IPS DF 6.9 (cell line): ENCODE measurements at regions not wholly inside any gene's neighbourhood (a gene's known extent, or its start where the extent isn't known, plus 50 kb on each side); places are given as distances from the start of the nearest gene placed in this dataset.
"Not testable (repeated sequence)": the region's sequence is repeated elsewhere in the genome, so short reads cannot be mapped to it uniquely, and the experiment has no call there.

Source experiments
- DNase-seq: peaks from one replicate; pipeline ENCODE4 v3.0.0-alpha.2; 2013; ENCODE audit warnings: low read depth, low spot score
- H3K27ac ChIP-seq: one replicate; pipeline ENCODE4 v1.5.1; 2013; ENCODE audit warnings: low read length, control low read depth
- H3K27me3 ChIP-seq: 2 replicates; pipeline ENCODE4 v1.6.1; 2013; ENCODE audit warnings: mild to moderate bottlenecking, low read length; ENCODE audit not compliant: control insufficient read depth, insufficient read depth
- H3K36me3 ChIP-seq: 2 replicates; pipeline ENCODE4 v1.6.1; 2013; ENCODE audit warnings: low read length; ENCODE audit not compliant: control insufficient read depth, insufficient read depth
- H3K4me1 ChIP-seq: 2 replicates; pipeline ENCODE4 v1.6.1; 2013; ENCODE audit warnings: low read length; ENCODE audit not compliant: control insufficient read depth, insufficient read depth
- H3K4me3 ChIP-seq: 2 replicates; pipeline ENCODE4 v1.5.1; 2013; ENCODE audit warnings: mild to moderate bottlenecking, low read length
- H3K9me3 ChIP-seq: 2 replicates; pipeline ENCODE4 v1.6.1; 2013; ENCODE audit warnings: low read length, inconsistent platforms; ENCODE audit not compliant: control insufficient read depth, insufficient read depth
- WGBS: extraction: QIAGEN DNeasy Blood & Tissue Kit; methylation state at CpG from one replicate; pipeline ENCODE4 v1.1.7; 2013; ENCODE audit warnings: mixed read lengths, missing lambda C conversion rate; ENCODE audit not compliant: insufficient read length, insufficient coverage; 5-methylcytosine and 5-hydroxymethylcytosine counted together

- DNase-seq = no peak
- Histone ChIP-seq H3K27me3 (no peaks in the 10 kb centered on the region), H3K27ac (no peak overlapping the region), H3K9me3 (peaks cover 23% of the 10 kb centered on the region), H3K4me3 (no peak overlapping the region), H3K4me1 (no peaks in the 10 kb centered on the region), H3K36me3 (no peaks in the 10 kb centered on the region)
- no CpG with 5 or more reads among the region's 5 CpGs for WGBS
These were observed 344.4 kb downstream of the TCERG1L start for GRCh38 chr10:130967161-130967560.

- Histone ChIP-seq H3K27me3 (no peaks in the 10 kb centered on the region), H3K9me3 (peaks cover 18% of the 10 kb centered on the region), H3K36me3 (no peaks in the 10 kb centered on the region), H3K4me3 (no peak overlapping the region), H3K27ac (no peak overlapping the region), H3K4me1 (no peaks in the 10 kb centered on the region)
- no peak for DNase-seq
- WGBS = no CpG with 5 or more reads among the region's 3 CpGs
These were observed 343.7 kb downstream of the TCERG1L start for GRCh38 chr10:130967784-130968183.

- no peaks in the 10 kb centered on the region for H3K4me1 ChIP-seq
- peaks cover 20% of the 10 kb centered on the region for H3K9me3 ChIP-seq
- no CpG with 5 or more reads among the region's 3 CpGs for WGBS
- no peak overlapping the region for H3K4me3 ChIP-seq
- no peak for DNase-seq
- H3K27me3 ChIP-seq = no peaks in the 10 kb centered on the region
- no peaks in the 10 kb centered on the region for H3K36me3 ChIP-seq
- H3K27ac ChIP-seq = no peak overlapping the region
These were observed 343.0 kb downstream of the TCERG1L start for GRCh38 chr10:130968511-130968910.

- Histone ChIP-seq H3K4me1 (no peaks in the 10 kb centered on the region), H3K36me3 (no peaks in the 10 kb centered on the region), H3K4me3 (no peak overlapping the region), H3K9me3 (peaks cover 21% of the 10 kb centered on the region), H3K27ac (no peak overlapping the region), H3K27me3 (no peaks in the 10 kb centered on the region)
- DNase-seq = no peak
- WGBS = no CpG with 5 or more reads among the region's 2 CpGs
These were observed 342.6 kb downstream of the TCERG1L start for GRCh38 chr10:130968964-130969363.

- Histone ChIP-seq H3K36me3 (no peaks in the 10 kb centered on the region), H3K4me1 (no peaks in the 10 kb centered on the region), H3K4me3 (no peak overlapping the region), H3K27me3 (no peaks in the 10 kb centered on the region), H3K27ac (no peak overlapping the region), H3K9me3 (peaks cover 21% of the 10 kb centered on the region)
- WGBS = no CpG with 5 or more reads among the region's 15 CpGs
- no peak for DNase-seq
These were observed 341.8 kb downstream of the TCERG1L start for GRCh38 chr10:130969700-130970099.

GRCh38 chr10:130970341-130971122 lies 341.0 kb downstream of the TCERG1L start:
- H3K4me3 ChIP-seq = no peak overlapping the region
- no peak overlapping the region for H3K27ac ChIP-seq
- H3K4me1 ChIP-seq = no peaks in the 10 kb centered on the region
- H3K27me3 ChIP-seq = no peaks in the 10 kb centered on the region
- no peaks in the 10 kb centered on the region for H3K36me3 ChIP-seq
- peaks cover 18% of the 10 kb centered on the region for H3K9me3 ChIP-seq
- DNase-seq = no peak
- WGBS = no CpG with 5 or more reads among the region's 10 CpGs

- Histone ChIP-seq H3K4me1 (no peaks in the 10 kb centered on the region), H3K4me3 (no peak overlapping the region), H3K36me3 (no peaks in the 10 kb centered on the region), H3K27ac (no peak overlapping the region), H3K9me3 (peaks cover 17% of the 10 kb centered on the region), H3K27me3 (no peaks in the 10 kb centered on the region)
- DNase-seq = no peak
- WGBS = no CpG with 5 or more reads among the region's 8 CpGs
These were observed 340.4 kb downstream of the TCERG1L start for GRCh38 chr10:130971123-130971435.

GRCh38 chr10:130973127-130973839 lies 338.2 kb downstream of the TCERG1L start:
- Histone ChIP-seq H3K27me3 (no peaks in the 10 kb centered on the region), H3K9me3 (peaks cover 14% of the 10 kb centered on the region), H3K36me3 (no peaks in the 10 kb centered on the region), H3K4me3 (no peak overlapping the region), H3K4me1 (no peaks in the 10 kb centered on the region), H3K27ac (no peak overlapping the region)
- no CpG with 5 or more reads among the region's 16 CpGs for WGBS
- no peak for DNase-seq

GRCh38 chr10:130974166-130974565 lies 337.4 kb downstream of the TCERG1L start:
- no peak overlapping the region for H3K4me3 ChIP-seq

GRCh38 chr10:130975351-130975750 lies 336.2 kb downstream of the TCERG1L start:
- no CpG with 5 or more reads among the region's 9 CpGs for WGBS
- not testable (repeated sequence) for H3K27me3 ChIP-seq

More at GRCh38 chr10:130974166-130974565, 337.4 kb downstream of the TCERG1L start:
- Histone ChIP-seq H3K9me3 (peaks cover 9% of the 10 kb centered on the region), H3K27me3 (no peaks in the 10 kb centered on the region), H3K36me3 (no peaks in the 10 kb centered on the region), H3K4me1 (no peaks in the 10 kb centered on the region), H3K27ac (no peak overlapping the region)
- no peak for DNase-seq
- WGBS = no CpG with 5 or more reads among the region's 8 CpGs

More at GRCh38 chr10:130975351-130975750, 336.2 kb downstream of the TCERG1L start:
- H3K27ac ChIP-seq, DNase-seq, H3K4me3 ChIP-seq, H3K36me3 ChIP-seq, H3K9me3 ChIP-seq, H3K4me1 ChIP-seq: not testable (repeated sequence)
